GM19455 (cell line): ENCODE measurements at regions not wholly inside any gene's neighbourhood (a gene's known extent, or its start where the extent isn't known, plus 50 kb on each side); places are given as distances from the start of the nearest gene placed in this dataset.

Source experiments
- ATAC-seq: cut with Tn5 transposase; IDR thresholded peaks from one replicate; pipeline ENCODE4 v1.9.1; 2021; ENCODE audit not compliant: unreplicated experiment

DNA sequence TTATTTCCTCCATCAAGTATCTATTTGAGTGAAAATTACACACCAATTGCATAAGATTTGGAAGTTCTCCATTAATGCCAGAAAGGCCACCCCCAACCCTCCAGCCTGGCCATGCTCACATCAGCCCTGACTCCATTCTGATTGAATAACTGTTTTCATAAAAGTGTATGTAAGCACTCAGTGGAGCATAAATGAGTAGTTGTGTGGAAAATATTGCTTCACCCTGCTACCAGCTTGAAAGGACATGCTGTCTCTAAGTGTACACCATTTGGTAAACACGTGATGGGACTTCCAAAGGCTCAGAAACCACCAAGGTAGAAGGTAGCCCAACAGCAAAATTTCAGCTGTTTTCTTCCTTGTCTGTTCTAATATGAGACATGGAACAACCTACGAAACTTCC is 393.8 kb downstream of the ZNF385D start:
- no peak for ATAC-seq

DNA sequence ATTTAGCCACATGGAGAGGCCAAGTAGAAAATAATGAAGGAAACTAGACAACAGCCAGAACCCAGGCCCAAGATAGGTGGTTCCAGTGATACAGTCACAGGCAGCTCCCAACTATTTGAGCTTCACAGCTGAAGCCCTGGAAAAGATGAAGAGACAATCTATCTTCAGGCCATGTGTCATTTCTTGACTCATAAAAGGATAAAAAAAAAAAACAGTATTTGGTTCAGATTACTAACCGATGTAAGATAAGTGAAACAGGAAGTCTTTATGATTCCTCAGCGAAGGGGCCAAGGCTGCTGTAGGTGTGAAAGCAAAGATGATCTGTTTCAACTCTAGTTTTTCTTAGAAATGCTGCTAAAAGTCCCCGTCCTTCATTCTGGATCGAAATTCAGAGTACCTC is 394.6 kb downstream of the ZNF385D start:
- ATAC-seq, result no peak

DNA sequence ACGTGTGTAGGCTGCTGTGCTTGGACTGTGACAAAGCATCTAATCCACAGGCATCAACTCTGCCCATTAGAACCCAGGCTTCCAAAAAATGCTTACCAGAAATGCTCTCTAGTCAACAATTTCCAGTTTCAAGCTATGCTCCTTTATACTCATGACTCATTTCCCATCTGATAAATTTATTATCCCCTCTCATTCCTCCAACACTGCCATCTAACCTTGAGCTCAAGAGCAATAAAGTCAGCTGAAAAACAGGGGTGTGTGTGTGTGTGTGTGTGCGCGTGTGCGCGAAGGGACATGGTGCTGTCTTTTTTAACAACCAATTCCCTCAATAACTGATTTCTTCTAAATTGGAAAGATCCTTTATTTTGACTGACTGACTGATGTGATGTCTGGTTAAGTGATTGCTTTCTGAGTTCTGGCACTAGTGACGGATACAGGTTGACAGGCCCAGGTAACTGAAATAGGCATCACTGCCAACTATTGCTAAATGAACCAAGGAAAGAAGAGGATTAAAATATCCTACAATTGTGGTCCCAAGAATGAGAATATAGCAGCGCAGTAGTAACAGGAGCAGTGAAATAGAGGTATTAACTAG is 405.5 kb downstream of the ZNF385D start:
- ATAC-seq, result no peak

DNA sequence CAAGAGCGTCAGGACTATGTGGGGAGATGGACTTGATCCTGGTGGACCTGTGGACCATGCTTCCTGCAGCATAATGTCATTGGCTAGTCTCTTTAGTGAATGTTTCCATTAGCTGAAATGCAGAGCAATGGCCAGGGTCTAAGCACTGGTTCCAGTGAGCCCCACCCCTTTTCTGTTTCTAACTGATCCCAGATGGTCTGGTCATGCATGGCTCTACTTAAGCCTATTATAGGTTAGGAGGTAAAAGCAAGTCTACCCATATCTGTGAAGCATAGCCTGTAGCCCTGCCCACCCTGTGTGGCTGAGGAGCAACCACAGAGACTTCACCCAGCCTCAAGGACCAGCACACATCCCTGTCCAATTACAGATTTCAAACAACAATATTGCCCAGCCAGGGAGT is 419.2 kb downstream of the ZNF385D start:
- no peak for ATAC-seq

DNA sequence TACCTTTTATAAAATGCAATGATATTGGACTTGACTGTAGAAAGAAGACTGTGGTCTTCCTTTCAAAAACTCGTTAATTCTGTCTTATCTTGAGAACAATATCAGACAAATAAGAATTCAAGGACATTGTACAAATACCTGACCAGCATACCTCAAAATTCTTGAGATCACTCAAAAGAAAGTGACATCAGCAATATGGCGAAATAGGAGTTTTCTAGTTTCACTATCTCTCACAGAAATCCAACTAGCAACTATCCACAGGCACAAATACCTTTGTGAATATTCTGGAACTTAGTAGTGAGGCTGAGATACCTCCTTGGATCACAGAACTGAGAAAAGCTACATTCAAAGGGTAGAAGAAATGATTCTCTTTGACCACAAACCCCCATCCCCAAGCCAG is 419.7 kb downstream of the ZNF385D start:
- ATAC-seq, result no peak

DNA sequence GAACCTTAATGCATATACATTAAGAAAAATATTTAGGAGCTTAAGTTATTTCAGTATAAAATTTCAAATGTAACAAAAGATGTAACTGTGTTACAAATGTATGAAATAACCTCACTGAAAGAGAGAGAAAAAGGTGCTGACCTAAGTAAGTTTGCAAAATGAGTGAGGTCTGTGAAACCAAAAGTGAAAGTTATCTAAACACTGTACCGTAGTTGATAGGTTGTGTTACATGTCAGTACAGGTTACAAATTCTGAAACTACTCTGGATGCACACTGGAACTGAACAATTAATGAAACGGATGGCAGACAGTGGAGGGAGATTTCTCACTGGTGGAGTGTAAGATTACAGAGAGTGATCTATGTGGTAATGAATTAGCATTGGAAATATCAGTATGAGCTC is 420.7 kb downstream of the ZNF385D start:
- ATAC-seq, result no peak

DNA sequence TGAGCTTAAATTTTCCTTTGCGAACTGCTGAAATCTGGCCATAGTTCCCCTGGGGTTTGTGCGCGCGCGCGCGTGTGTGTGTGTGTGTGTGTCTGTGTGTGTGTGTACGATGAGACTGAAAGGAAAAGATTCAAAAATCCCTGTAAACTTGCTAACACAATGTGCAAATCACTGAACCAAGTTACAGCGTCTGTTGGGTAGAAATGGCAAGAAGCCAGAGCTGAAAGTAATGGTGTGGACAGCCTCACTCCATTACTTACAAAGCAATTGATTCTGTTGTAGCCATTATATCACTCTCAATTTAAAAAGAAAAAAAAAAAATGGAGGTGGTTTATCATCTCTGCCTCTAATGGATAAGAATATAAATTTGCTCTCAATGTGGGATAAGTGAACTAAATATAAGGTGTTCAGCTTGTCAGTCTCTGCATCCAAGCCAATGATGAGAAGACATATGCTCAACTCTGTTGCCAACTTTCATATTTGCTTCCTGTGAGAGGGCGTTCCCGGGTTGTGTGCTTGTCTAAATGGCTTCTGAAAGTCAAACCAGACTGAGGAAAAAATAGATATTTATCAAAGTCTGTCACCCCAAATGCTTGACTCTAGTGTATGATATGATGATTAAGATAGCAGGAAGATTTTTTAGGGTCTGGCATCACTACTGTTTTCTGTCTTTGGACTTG is 422.2 kb downstream of the ZNF385D start:
- no peak for ATAC-seq

DNA sequence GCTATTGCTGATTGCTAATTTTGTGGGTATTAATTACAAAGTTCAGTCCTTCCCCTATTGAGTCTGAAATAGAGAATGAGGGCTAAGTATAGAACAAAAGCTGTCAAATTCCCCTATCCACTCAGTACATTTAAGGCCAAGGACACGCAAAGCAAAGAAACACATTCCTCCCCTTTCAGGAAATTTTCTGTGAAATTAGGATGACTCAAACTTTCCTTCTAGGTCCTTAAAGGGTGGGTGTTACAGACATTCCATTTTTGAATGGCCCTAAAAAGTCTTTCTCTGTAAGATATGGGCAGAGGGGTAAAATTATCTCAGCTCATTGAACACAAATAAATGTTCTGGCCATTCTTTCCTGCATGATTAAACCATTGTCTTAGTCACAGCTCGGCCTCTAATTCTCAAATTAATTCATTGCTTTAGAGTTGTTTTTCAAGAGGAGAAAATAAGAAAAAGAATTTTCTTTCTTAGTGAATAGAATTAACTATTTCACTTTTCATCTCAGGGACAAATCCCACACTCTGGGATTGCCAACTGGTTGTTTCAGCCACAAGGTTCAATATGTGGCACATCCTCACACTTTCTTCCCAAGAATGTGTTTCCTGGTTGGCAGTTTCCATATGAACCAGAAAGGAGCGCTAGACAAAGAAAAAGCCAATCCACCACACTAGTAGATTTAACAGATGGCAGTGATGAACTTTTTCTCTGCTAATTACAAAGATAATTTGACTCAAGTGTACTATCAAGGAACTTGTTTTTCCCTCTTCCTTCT is 424.1 kb downstream of the ZNF385D start:
- no peak for ATAC-seq

DNA sequence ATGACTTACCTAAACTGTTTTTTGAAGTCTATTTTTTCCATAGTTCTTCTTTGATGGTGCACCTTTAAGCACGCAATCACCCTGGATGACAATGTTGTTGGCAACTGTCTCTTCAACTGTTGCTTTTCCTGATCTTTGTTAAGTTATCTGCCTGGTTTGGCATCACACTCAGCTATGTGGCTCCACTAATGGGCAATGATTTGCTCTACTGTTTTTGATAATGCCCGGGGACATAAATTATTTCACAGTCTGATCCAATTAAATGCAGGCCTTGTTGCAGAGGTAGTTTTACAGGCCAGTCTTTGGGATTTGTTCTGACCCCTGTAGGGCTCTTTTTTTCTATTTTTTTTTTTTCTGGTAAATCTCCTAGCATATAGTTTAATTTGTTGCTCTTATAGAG is 436.3 kb downstream of the ZNF385D start:
- no peak for ATAC-seq

DNA sequence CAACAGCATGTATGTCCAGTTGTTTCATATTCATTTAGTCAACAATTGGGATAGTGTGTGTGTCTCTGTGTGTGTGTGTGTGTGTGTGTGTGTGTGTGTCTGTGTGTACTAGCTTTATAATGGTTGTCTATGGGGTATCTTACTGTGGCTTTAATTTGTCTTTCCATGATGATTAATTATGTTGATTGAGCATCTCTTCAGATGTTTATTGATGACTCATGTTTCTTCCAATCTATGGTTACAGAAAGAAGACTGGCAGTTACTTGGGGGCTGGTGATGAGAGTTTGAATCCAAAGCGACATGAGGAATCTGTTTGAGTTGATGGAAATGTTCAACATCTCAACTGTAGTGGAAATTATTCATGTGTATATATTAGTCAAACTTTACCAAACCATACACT is 440.1 kb downstream of the ZNF385D start:
- ATAC-seq, result no peak

DNA sequence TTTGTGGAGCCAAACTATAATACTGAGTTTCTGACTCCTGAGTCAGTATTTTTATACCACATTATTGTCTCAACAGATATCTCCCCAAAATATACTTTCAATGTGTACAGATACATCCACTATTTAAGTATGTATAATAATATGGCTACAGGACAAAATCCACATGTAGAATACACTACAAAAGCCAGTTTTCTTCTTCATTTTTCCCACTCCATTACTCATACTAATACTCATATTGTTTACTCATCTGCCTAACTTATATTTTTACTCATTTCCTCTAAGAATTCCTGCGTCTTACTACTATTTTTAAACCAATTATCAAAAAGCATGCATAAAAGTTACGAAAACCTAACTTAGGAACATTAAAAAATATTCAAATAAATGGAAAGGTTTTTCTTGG is 440.8 kb downstream of the ZNF385D start:
- no peak for ATAC-seq

DNA sequence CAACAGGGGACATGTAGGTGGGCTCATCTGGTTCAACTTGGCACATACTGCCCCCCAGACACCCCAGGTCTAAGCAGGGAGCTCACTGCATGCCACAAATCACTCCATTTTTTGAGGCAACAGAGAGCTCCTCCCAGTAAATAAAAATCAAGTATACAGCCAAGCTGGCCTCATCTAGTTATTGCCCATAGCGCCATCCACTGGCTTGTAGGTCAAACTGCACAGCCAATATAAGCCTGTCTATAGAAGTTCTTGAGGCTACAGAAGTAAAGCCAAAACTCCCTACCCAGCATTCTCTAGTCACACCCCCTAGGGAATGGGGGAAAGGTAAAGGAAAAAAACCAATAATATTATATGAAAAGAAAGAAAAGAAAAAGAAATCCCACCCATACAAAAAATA is 453.7 kb downstream of the ZNF385D start:
- ATAC-seq, result no peak

DNA sequence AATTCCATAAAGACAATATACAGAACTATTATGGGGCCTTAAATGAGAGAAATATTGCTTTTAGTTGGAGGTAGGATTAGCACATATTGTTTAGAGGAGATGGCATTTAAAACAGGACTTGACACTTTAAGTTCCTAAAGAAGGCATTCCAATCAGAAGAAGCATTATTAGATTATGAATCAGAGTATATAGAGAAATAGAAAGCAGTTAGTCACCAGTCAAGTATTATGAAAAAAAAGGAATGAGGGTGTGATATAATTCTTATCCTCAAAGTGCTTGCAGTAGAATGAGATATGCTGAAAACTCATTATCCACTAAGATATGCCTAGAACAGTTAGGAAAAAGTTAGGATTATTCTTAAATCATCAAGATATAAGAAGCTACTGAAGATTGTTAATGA is 456.2 kb downstream of the ZNF385D start:
- no peak for ATAC-seq

DNA sequence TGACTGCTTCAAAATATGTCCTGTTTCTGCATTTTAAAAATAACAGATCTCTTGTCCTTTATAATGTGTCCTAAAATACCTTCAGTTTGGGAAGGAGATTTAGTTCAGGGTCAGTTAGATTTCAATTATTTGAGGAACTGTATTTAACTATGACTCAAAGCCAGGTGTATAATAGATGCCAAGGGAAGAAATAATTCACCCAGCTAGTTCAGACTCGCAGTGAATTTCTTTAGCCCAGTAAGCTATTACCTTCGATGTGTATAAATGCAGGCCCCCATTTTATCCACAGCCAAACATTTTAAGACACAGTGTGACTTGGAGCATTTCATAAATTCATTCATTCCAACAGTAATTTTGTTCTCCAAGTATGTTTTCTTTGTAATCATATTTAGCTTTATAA is 458.0 kb downstream of the ZNF385D start:
- ATAC-seq, result no peak

DNA sequence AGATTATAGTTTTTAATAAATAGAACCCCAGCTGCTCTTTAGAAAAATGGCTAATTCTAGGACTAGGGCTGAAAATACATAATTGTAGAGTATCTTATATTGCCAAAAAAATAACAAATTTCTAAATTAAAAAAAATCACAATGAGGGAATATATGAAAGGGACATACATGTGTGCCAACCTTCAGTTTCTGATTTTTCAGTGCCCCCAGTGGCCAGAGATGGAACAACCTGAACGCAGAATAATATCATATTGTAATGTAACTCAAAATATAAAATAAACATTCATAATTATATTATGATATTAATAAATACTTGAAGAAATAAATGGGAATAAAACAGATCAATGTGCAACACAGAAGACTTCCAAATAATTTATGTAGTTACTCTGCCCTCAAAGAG is 460.5 kb downstream of the ZNF385D start:
- no peak for ATAC-seq

DNA sequence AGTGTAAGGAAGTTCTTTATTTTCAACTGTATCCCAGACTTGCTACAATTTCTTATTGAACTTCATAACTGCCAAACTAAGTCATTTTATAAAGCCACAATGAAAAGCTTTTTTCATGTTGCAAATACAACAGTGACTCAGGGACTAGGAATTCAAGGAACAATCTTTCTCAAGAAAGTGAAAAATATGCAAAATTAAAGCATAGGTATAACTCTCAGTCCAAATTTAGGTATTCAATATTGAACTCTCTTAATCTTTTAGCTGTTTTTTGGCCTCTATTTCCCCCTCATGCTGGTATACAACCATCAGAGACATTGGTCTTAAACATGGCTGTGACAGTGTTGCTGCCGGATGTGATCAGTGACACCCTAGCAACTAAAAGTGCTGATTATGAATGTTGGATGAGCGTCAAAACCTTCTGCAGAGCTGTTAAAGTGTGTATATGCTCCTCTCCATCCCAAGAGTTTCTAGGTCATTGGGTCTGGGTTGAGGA is 476.9 kb downstream of the ZNF385D start:
- no peak for ATAC-seq

DNA sequence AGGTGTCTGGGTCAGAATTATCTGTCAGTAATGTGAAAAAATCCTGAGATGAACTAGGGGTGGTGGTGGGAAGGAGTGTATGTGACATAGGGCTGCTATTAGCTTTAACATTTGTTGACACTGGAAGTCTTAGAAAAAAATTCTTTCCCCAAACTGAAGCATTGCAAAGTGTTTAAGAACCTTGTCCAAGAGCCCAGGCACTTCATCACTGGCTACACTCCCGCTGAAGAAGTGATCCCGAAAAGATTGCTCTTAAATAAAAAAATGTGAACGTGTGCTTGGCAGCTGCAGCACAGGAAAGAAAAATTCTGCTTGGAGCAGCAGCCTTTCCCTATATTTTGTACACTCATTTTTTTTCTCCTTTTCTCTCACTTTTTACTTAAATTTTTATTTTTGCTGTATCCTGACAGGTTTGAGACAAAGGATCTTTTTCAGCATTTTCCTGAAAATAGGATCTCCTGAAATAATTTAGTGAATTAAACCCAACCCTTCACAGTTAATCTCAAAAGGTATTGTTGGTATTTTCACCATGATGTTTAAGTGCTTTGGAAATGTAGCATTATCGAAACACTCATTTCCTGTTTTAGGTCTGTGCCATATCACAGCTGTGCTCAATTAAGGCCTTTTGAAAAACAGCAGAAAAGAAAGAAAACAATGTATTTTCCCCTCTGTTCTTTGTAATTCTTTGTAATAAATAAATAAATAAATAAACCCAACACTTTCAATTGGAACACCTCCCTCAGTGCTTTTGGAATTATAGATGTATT is 477.6 kb downstream of the ZNF385D start:
- no peak for ATAC-seq

DNA sequence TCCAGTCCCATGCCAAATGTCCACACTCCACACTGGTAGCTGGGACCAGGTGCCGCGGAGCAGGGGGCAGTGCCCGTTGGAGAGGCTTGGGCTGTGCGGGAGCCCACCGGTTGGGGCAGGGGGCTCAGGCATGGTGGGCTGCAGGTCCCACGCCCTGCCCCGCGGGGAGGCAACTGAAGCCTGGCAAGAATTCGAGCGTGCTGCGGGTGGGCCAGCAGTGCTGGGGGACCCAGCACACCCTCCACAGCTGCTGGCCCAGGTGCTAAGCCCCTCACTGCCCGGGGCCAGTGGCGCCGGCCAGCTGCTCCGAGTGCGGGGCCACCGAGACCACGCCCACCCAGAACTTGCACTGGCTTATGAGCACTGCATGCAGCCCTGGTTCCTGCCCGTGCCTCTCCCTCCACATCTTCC is 479.4 kb downstream of the ZNF385D start:
- no peak for ATAC-seq

DNA sequence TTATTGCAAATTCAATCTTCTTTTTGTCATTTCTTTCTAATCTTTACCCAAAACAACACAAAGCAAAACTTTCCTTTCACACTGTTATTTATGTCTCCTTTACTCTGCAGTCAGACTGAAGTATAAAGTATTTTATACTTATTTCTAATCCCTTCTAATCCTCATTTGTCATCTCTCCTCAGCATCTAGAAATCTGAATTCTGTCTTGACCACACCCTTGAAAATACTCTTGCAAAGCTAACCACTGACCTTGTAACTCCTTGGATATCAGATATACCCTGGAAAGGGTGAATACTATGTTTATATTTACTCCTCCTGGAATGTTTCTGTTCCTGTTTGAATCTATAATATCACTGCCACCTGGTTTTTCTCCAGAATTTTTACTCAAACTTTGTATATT is 481.1 kb downstream of the ZNF385D start:
- ATAC-seq, result no peak

DNA sequence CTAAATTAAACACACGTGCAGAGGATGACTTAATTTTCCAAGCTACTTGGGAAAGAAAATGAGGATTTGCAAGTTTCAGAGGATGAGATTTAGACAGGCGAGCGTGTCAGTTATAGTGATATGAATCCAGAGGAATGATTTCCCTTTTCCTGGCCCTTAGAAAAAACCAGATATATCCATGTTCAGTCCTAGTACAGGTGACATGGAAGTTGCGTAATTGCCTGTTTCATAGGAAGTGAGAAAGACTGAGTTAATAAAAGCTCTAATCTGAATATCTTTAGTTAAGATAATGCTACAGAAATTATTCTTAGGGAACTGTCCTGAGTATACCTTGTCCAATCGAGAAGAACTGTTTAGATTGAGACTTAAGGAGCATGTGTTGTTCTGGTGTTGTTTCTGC is 490.5 kb downstream of the ZNF385D start:
- ATAC-seq, result no peak

DNA sequence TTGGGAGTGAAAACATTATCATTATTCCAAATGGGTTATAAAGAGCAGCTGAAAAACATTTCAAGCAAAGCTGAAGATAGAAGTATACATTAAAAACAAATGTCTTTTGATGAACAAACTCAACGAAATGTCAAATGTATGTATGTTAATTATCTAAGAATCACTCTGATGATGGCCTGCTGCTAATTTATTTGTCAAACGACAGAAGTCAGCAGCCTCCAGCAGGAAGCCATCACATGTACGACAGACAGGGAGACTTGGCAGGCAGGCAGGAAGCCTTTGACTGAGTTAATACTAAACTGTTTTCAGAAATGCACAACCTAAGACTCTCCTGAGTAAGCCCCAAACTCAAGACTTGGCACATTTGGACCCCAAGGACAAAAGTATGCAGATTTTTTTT is 491.1 kb downstream of the ZNF385D start:
- no peak for ATAC-seq

DNA sequence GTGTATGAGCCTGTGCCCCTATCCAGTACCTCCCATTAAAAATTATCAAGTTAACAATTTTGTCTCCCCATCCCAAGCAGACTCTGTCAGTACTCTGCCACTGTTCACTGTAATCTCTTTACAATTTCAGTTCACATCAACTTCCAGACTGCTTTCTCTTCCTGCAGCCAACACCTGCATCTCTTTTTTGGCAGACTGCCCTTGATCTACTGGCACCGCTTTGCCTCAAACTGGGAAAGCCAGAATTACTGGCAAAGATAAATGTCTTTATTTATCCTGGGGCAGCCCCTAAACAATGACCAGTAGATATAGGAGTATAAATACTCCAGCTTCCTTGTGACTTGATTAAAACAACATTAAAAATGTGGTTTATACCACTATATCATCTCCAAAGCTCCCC is 494.1 kb downstream of the ZNF385D start:
- no peak for ATAC-seq
